Spleen (tissue), 7 donors: ENCODE measurements at regions not wholly inside any gene's neighbourhood (a gene's known extent, or its start where the extent isn't known, plus 50 kb on each side); places are given as distances from the start of the nearest gene placed in this dataset.

ENCODE experiments used
- CTCF ChIP-seq, 11 experiments: fragments of 200-600 bp in 7 of 11; fragments of 450-650 bp in 4 of 11; sonication (generic) in 4 of 11; IDR thresholded peaks in 8 of 11; conservative IDR thresholded peaks in 3 of 11; 1 replicate in 7 of 11; 2 replicates in 4 of 11; pipeline versions ENCODE4 v1.4.0 to v1.8.0; 2016 to 2021; ENCODE audit warnings: antibody characterized with exemption in 11 of 11, inconsistent platforms in 4 of 11, mild to moderate bottlenecking in 1 of 11
- POLR2A ChIP-seq, 3 donors: fragments of 450-650 bp; IDR thresholded peaks; one replicate each; pipeline ENCODE4 v1.5.1; 2017; ENCODE audit warnings: antibody characterized with exemption in 3 of 3, mild to moderate bottlenecking in 1 of 3
- POLR2AphosphoS5 ChIP-seq, 3 donors: sonication (generic); formaldehyde crosslinking; IDR thresholded peaks; one replicate each; pipeline ENCODE4 v1.5.1; 2017; ENCODE audit warnings: antibody characterized with exemption in 3 of 3
- donor health status: DM: no; HTN: no; CAD: no; lungs with moderate emphysema.
- donor health status: DM: no; HTN: no; CAD: no.
- donor health status: DM: no; HTN: no; CAD: no.

GRCh38 chr3:110925798-110926197 lies 145.8 kb upstream of the NECTIN3 start:
- no peak for TF ChIP-seq POLR2A (IDR thresholded peaks at IDR 0.05)
- no peak for TF ChIP-seq CTCF (IDR thresholded peaks at IDR 0.05 in 8 of 11, conservative IDR thresholded peaks at IDR 0.05 in 3 of 11)
- no peak for TF ChIP-seq POLR2AphosphoS5 (IDR thresholded peaks at IDR 0.05)
